Right cardiac atrium (tissue), 5 donors: ENCODE measurements at regions not wholly inside any gene's neighbourhood (a gene's known extent, or its start where the extent isn't known, plus 50 kb on each side); places are given as distances from the start of the nearest gene placed in this dataset.

Experiments
- ATAC-seq, 2 donors: fragments of 200-7000 bp; cut with Tn5 transposase; one replicate each; pipeline versions ENCODE4 v1.8.0 to v1.9.1; 2020; ENCODE audit warnings: moderate library complexity in 2 of 2, mild to moderate bottlenecking in 1 of 2
- DNase-seq, 3 donors: peaks; one replicate each; pipeline ENCODE4 v3.0.0-alpha.2; 2020
- H3K27ac ChIP-seq: one replicate; pipeline ENCODE4 v1.5.1; 2013; ENCODE audit warnings: mild to moderate bottlenecking, low read length, control low read depth, moderate library complexity
- H3K27me3 ChIP-seq: one replicate; pipeline ENCODE4 v1.6.1; 2013; ENCODE audit not compliant: control insufficient read depth, insufficient read depth
- H3K4me1 ChIP-seq: one replicate; pipeline ENCODE4 v1.6.1; 2013; ENCODE audit warnings: low read length; ENCODE audit not compliant: control insufficient read depth, insufficient read depth
- H3K4me3 ChIP-seq: one replicate; pipeline ENCODE4 v1.5.1; 2013; ENCODE audit warnings: low read length, control low read depth
- H3K9me3 ChIP-seq: one replicate; pipeline ENCODE4 v1.6.1; 2013; ENCODE audit warnings: low read length; ENCODE audit not compliant: control insufficient read depth
- WGBS: extraction: QIAGEN DNeasy Blood & Tissue Kit; methylation state at CpG from one replicate; pipeline ENCODE4 v1.1.7; 2013; 5-methylcytosine and 5-hydroxymethylcytosine counted together
- intact Hi-C, 4 donors: fragments of 100-400 bp; cut with DNase I; formaldehyde crosslinking; loops; one replicate each; pipeline versions ENCODE4 v1.11.0 to v1.14.0; 2022 to 2023
- donor health status: healthy with polysubstance abuse.
- donor health status: DM: no; HTN: yes; CAD: no.
- donor health status: DM: no; HTN: no; CAD: no.
- donor health status: DM: no; HTN: yes; CAD: no; lungs with severe emphysema.
- donor health status: DM: yes; HTN: yes; CAD: no.

DNA sequence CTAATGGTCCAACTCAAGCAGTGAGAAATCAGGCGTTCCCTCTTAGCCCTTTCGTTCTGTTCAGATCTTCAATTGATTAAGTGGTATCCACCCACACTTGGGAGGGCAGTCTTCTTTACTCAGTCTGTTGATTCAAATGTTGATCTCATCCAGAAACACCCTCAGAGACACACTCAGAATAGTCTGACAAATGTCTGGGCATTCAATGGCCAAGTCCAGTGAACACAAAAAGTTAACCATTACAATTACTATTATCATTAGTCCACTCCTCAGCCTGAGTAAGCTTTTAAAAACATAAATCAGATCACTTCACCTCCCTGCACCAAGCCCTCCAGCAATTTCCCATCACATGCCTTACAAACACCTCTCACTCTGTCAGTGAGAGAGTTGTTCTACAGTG, 423.2 kb downstream of the RFPL4B start:
- intact Hi-C loops: no loop called here
- Histone ChIP-seq H3K27ac (no peak overlapping the region), H3K4me3 (no peak overlapping the region), H3K27me3 (no peaks in the 10 kb centered on the region), H3K4me1 (no peaks in the 10 kb centered on the region), H3K9me3 (no peaks in the 10 kb centered on the region)
- ATAC-seq (no peak), DNase-seq (no peak)
- 28% methylated on average over 2 of the region's 2 CpGs for WGBS

DNA sequence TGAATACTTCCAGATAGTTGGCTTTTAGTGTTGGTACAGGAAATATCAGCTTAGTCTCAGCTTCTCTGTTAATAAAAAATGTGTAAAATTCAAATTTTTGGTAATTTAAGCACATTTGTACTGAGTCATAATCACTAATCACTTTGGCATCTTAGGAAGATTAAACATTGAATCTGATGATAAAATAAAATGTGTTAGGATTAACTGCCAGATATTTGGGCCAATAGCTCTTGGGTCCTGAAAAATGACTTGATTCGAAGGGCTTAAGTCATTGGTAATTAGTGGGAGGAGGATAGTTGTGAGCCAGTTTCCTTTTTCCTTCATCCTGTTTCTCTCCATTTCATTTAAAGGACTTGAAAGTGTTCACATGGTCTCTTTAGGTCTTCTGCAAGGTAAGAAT, 426.1 kb downstream of the RFPL4B start:
- 0% methylated on average over 1 of the region's 1 CpG for WGBS
- no peaks in the 10 kb centered on the region for H3K9me3 ChIP-seq
- H3K4me3 ChIP-seq: no peak overlapping the region
- intact Hi-C loops: no loop called here
- no peaks in the 10 kb centered on the region for H3K4me1 ChIP-seq
- DNase-seq (no peak), ATAC-seq (no peak)
- H3K27me3 ChIP-seq: no peaks in the 10 kb centered on the region
- no peak overlapping the region for H3K27ac ChIP-seq

DNA sequence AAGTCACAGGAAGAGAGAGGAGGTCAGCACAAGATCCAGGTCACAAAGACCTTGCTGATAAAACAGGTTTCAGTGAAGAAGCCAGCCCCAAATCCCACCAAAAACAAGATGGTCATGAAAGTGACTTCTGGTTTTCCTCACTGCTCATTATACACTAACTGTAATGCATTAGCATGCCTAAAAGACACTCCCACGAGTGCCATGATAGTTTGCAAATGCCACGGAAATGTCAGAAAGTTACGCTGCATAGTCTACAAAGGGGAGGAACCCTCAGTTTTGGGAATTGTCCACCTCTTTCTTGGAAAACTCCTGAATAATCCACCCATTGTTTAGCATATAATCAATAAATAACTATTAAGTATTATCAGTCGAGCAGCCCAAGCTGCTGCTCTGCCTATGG, 427.2 kb downstream of the RFPL4B start:
- Histone ChIP-seq H3K9me3 (no peaks in the 10 kb centered on the region), H3K27ac (no peak overlapping the region), H3K4me3 (no peak overlapping the region), H3K4me1 (no peaks in the 10 kb centered on the region), H3K27me3 (no peaks in the 10 kb centered on the region)
- ATAC-seq (no peak), DNase-seq (no peak)
- intact Hi-C loops: no loop called here
- WGBS: 82% methylated on average over 4 of the region's 4 CpGs

DNA sequence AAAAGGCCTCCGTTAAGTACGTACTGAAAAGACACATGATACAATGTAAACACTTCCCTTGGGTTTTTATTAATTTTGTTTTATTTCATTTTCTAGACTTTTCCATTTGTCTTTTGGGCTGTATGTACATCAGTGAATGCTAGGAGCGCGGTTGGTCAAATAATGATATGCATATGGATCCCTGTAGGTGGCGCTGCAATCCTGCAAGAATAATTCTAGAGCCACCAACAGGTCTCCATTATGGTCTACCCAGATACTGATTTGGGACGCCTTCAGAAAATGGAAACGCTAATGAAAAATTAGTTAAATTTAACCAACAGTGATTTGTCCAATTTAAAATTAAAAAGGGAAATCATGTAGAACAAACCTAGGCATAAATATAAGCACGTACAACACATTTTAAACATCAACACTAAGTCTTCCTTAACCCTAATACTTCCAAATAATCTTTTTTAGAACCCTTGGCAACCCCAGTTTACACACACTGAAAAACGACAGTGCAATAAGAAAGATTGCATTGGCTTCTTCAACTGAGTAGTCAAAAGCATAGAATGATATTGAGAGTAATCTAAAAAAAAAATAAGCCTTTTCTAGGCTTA, 433.5 kb downstream of the RFPL4B start:
- intact Hi-C loops: loop anchor here in 1 of 4 donors (10.0 kb wide), 1 partner anchor 1074 kb away; the partner anchor contains the start of gene MARCKS
- H3K4me3 ChIP-seq: no peak overlapping the region
- ATAC-seq (peak; percentile 89 to 94), DNase-seq (peak; percentile 62 to 70 (median 64))
- H3K27ac ChIP-seq: no peak overlapping the region
- no peaks in the 10 kb centered on the region for H3K27me3 ChIP-seq
- no peaks in the 10 kb centered on the region for H3K4me1 ChIP-seq
- no peaks in the 10 kb centered on the region for H3K9me3 ChIP-seq
- WGBS: 24% methylated on average over 9 of the region's 9 CpGs

DNA sequence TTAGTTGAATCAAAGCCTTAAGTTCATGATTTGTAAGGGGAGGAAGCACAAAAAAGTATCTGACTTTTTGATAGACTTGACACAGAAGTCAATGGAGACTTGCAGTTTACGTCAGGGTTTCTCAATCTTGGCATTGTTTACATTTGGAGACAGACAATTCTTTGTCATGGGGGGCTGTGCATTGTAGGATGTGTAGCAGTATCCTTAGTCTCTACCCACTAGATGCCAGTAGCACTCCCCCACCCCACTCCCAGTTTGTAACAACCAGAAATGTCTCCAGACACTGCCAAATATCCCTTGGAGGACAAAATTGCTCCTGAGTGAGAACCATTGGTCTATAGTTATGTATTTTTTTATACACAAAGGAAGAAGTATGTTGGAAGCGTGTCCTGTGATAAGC, 434.1 kb downstream of the RFPL4B start:
- WGBS: 52% methylated on average over 2 of the region's 2 CpGs

DNA sequence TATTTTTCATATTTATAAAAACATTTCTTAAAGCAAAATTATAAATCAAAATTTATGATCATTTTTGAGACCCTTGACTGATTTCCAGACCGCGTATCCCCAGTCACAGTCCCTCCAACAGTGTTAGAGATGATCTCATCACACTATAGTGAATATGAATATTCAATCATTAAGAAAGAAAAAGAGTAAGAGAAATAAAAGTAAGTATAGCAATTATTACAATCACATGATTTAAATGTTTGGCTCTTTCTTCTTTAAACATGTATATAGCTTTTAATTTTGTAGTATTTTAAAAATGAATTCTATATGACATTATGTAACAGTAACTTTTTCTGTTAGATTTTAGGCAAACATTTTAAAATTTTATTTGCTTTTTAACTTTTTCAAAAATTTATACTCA, 438.3 kb downstream of the RFPL4B start:
- ATAC-seq (no peak), DNase-seq (no peak)
- no peaks in the 10 kb centered on the region for H3K27me3 ChIP-seq
- intact Hi-C loops: loop anchor here in 2 of 4 donors (5.0 to 10.0 kb wide), 2 partner anchors 1069 to 1082 kb away; partner anchors contain the start of gene MARCKS (in 1 of the 2)
- no peak overlapping the region for H3K4me3 ChIP-seq
- WGBS: 94% methylated on average over 2 of the region's 2 CpGs
- no peak overlapping the region for H3K27ac ChIP-seq
- no peaks in the 10 kb centered on the region for H3K4me1 ChIP-seq
- no peaks in the 10 kb centered on the region for H3K9me3 ChIP-seq

More for the DNA sequence above, 434.1 kb downstream of the RFPL4B start:
- no peaks in the 10 kb centered on the region for H3K27me3 ChIP-seq
- H3K27ac ChIP-seq: no peak overlapping the region
- intact Hi-C loops: loop anchor here in 1 of 4 donors (10.0 kb wide), 1 partner anchor 1074 kb away; the partner anchor contains the start of gene MARCKS
- no peaks in the 10 kb centered on the region for H3K4me1 ChIP-seq
- ATAC-seq (peak in 1 of 2 donors; percentile 29), DNase-seq (no peak)
- no peaks in the 10 kb centered on the region for H3K9me3 ChIP-seq
- H3K4me3 ChIP-seq: no peak overlapping the region

DNA sequence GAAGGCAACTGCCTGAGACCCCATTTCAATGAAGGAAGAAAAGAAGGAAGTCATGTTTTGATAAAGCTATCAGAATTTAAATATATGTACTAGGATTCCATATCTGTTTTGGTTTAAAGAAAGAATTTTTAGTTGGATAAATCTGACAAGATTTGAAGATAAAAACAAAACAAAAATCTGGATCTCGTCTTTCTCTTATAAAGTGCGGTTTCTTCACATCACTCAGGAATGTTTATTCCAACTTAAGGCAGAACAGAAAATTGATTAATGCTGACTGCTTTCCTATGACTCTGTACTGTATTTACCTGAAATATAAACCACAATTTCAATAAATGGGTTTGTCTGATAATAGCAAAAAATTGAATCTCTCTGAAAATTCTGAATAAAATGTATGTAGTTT, 439.7 kb downstream of the RFPL4B start:
- no peaks in the 10 kb centered on the region for H3K4me1 ChIP-seq
- H3K9me3 ChIP-seq: no peaks in the 10 kb centered on the region
- WGBS: 90% methylated on average over 2 of the region's 2 CpGs
- no peak for DNase-seq
- intact Hi-C loops: loop anchor here in 2 of 4 donors (5.0 to 10.0 kb wide), 2 partner anchors 1068 to 1080 kb away; partner anchors contain the start of gene MARCKS (in 1 of the 2)
- ATAC-seq: no peak
- H3K27ac ChIP-seq: no peak overlapping the region
- no peak overlapping the region for H3K4me3 ChIP-seq
- H3K27me3 ChIP-seq: no peaks in the 10 kb centered on the region

DNA sequence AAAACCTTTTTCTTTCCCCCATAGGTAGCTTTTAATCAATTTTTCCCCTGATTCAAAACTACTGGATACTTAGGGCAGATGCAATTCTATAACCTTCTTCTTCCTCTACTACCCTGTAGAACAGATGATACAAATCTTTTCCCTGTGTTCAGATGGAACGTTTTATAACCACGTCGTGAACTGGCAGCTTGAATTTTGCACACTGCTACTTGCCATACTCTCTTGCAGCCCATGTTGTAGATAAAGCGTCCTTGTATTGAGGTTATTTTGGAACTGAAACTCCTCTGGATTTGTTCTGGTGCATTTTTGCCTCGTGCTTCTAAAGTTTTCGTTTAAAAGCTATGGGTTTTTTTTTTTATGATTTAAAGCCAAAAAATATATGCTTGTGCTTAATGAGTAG, 440.2 kb downstream of the RFPL4B start:
- no peak overlapping the region for H3K27ac ChIP-seq
- no peaks in the 10 kb centered on the region for H3K4me1 ChIP-seq
- ATAC-seq (no peak), DNase-seq (no peak)
- intact Hi-C loops: loop anchor here in 2 of 4 donors (5.0 to 10.0 kb wide), 2 partner anchors 1067 to 1080 kb away; partner anchors contain the start of gene MARCKS (in 1 of the 2)
- H3K27me3 ChIP-seq: no peaks in the 10 kb centered on the region
- no peaks in the 10 kb centered on the region for H3K9me3 ChIP-seq
- WGBS: 55% methylated on average over 6 of the region's 6 CpGs
- H3K4me3 ChIP-seq: no peak overlapping the region

DNA sequence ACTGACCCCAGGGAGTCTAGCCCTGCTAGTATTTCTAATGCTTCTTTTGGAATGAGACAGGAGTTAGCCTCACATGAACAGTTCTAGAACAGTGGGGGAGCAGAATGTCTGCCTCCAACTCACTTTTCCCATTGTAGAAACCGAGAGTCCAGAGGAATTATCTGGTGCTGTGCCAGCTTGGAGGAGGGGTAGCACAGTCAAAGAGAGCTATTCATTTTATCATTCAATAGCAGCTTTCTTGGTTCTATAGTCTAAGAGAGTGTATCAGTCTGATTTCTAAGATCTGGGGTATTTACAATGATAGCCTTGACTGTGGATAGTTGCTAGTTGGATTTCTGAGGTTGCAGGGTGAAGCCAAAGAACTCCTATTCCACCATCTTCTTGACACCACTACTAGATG, 448.2 kb downstream of the RFPL4B start:
- 79% methylated on average over 1 of the region's 1 CpG for WGBS
- H3K4me1 ChIP-seq: no peaks in the 10 kb centered on the region
- intact Hi-C loops: no loop called here
- no peak for DNase-seq
- H3K27me3 ChIP-seq: no peaks in the 10 kb centered on the region
- H3K9me3 ChIP-seq: no peaks in the 10 kb centered on the region
- no peak for ATAC-seq
- no peak overlapping the region for H3K27ac ChIP-seq
- no peak overlapping the region for H3K4me3 ChIP-seq

DNA sequence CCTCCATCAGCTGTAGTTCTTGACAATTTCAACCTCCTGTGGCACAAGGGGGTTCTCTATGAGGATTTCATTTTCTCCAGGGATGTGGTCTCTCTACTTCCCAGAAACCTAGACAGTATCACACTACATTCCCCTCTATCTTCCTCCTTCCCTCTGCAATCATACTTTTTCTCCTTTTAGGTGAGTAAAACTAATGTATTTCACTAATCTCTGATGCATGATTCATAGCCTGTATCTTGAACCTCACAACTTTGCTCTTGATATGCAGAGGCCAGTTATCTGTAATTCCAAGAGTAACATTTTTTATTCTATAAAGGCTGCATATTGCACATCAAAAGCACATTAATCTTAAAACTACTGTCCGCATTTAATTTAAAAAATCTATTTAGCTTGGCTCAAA, 449.6 kb downstream of the RFPL4B start:
- DNase-seq (no peak), ATAC-seq (no peak)
- H3K27me3 ChIP-seq: no peaks in the 10 kb centered on the region
- WGBS: 92% methylated on average over 1 of the region's 1 CpG
- no peaks in the 10 kb centered on the region for H3K9me3 ChIP-seq
- H3K4me3 ChIP-seq: no peak overlapping the region
- H3K4me1 ChIP-seq: no peaks in the 10 kb centered on the region
- intact Hi-C loops: no loop called here
- H3K27ac ChIP-seq: no peak overlapping the region

DNA sequence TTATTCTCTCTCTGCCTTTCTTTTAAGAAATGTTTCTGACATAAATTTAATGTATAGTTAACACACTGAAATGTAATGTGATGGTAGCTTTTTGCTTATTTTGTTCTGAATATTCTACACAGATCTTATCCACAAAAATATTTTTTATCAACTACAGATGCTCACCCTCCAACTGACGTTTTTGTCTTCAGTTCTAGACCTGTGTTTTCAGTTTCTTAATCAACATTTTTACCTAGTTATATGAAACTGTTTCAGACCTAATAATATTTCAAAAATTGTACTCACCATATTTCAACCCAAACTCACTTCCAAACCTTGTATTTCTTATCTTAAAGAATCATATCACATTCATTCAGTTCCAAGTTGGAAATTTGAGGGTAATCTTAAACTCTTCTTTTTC, 452.8 kb downstream of the RFPL4B start:
- no peaks in the 10 kb centered on the region for H3K9me3 ChIP-seq
- H3K4me3 ChIP-seq: no peak overlapping the region
- no peak for DNase-seq
- WGBS: 68% methylated on average over 1 of the region's 1 CpG
- H3K27me3 ChIP-seq: no peaks in the 10 kb centered on the region
- no peaks in the 10 kb centered on the region for H3K4me1 ChIP-seq
- no peak for ATAC-seq
- H3K27ac ChIP-seq: no peak overlapping the region
- intact Hi-C loops: no loop called here

DNA sequence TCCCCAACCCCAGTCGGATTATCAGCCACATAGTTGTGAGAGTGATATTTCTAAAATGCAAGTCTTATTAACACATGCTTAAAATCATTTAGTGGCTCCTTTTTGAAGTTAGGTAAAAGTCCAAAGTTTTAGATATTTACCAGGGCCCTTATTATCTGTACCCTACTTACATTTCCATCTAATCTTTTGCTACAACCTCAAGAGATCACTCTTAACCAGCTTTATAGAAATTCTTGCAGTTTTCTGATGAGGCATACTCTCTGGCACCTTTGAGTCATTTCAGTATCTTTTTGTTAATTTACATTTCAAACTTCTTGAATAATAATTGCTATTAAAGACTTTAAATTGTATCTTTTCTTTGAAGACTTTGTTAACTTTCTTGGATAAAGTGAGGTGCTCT, 453.3 kb downstream of the RFPL4B start:
- H3K4me1 ChIP-seq: no peaks in the 10 kb centered on the region
- H3K27ac ChIP-seq: no peak overlapping the region
- H3K4me3 ChIP-seq: no peak overlapping the region
- no peaks in the 10 kb centered on the region for H3K9me3 ChIP-seq
- H3K27me3 ChIP-seq: no peaks in the 10 kb centered on the region
- no peak for DNase-seq
- WGBS: 89% methylated on average over 1 of the region's 1 CpG
- no peak for ATAC-seq
- intact Hi-C loops: no loop called here
